ENCODE measurements at regions not wholly inside any gene's neighbourhood (a gene's known extent, or its start where the extent isn't known, plus 50 kb on each side); places are given as distances from the start of the nearest gene placed in this dataset.

- Histone ChIP-seq H3K9me3 (ENCODE audit: control insufficient read depth, insufficient read depth, low read length) (no peaks in the 10 kb centered on the region), H3K79me2 (ENCODE audit: control insufficient read depth, low read length) (no peaks in the 10 kb centered on the region), H3K9me2 (replicated peaks; ENCODE audit: control insufficient read depth, low read length) (no peaks in the 10 kb centered on the region), H3K27ac (ENCODE audit: low read depth, low read length) (no peak overlapping the region), H3K4me2 (ENCODE audit: low read length) (no peak overlapping the region), H3K36me3 (ENCODE audit: control insufficient read depth, low read length) (no peaks in the 10 kb centered on the region), H4K20me1 (ENCODE audit: control insufficient read depth, insufficient read depth, low read depth, low read length) (no peaks in the 10 kb centered on the region), H3K4me1 (ENCODE audit: control insufficient read depth, low read length) (peaks cover 55% of the 10 kb centered on the region), H3F3A (ENCODE audit: control insufficient read depth, insufficient read depth) (no peaks in the 10 kb centered on the region), H3K27me3 (ENCODE audit: control insufficient read depth, low read length) (no peaks in the 10 kb centered on the region), H3K4me3 (ENCODE audit: low read length) (no peak overlapping the region)
- TF ChIP-seq EZH2phosphoT487 (IDR thresholded peaks at IDR 0.05; ENCODE audit: borderline replicate concordance, low read length) (no peak), CTCF (IDR thresholded peaks at IDR 0.05; ENCODE audit: low read depth, low read length, poor library complexity, severe bottlenecking) (no peak)
Observed at GRCh38 chr3:188051801-188052168, 102.2 kb upstream of the LPP start.

GRCh38 chr3:188052169-188053035 is 101.6 kb upstream of the LPP start:
- Histone ChIP-seq H3K9me3 (ENCODE audit: control insufficient read depth, insufficient read depth, low read length) (no peaks in the 10 kb centered on the region), H3F3A (ENCODE audit: control insufficient read depth, insufficient read depth) (no peaks in the 10 kb centered on the region), H3K36me3 (ENCODE audit: control insufficient read depth, low read length) (no peaks in the 10 kb centered on the region), H4K20me1 (ENCODE audit: control insufficient read depth, insufficient read depth, low read depth, low read length) (no peaks in the 10 kb centered on the region), H3K27me3 (ENCODE audit: control insufficient read depth, low read length) (no peaks in the 10 kb centered on the region), H3K4me3 (ENCODE audit: low read length) (no peak overlapping the region), H3K4me1 (ENCODE audit: control insufficient read depth, low read length) (peaks cover 55% of the 10 kb centered on the region), H3K4me2 (ENCODE audit: low read length) (peak overlapping the region; percentile 20), H3K27ac (ENCODE audit: low read depth, low read length) (no peak overlapping the region), H3K79me2 (ENCODE audit: control insufficient read depth, low read length) (no peaks in the 10 kb centered on the region), H3K9me2 (replicated peaks; ENCODE audit: control insufficient read depth, low read length) (no peaks in the 10 kb centered on the region)
- TF ChIP-seq EZH2phosphoT487 (IDR thresholded peaks at IDR 0.05; ENCODE audit: borderline replicate concordance, low read length): no peak
- peak; percentile 16 for TF ChIP-seq CTCF (IDR thresholded peaks at IDR 0.05; ENCODE audit: low read depth, low read length, poor library complexity, severe bottlenecking)

- peak overlapping the region; percentile 20; the same call in 1 of the 2 replicates for H3K4me2 ChIP-seq (ENCODE audit: low read length)
- no peaks in the 10 kb centered on the region for H3K9me2 ChIP-seq (replicated peaks; ENCODE audit: control insufficient read depth, low read length)
- no peaks in the 10 kb centered on the region for H3K27me3 ChIP-seq (ENCODE audit: control insufficient read depth, low read length)
- TF ChIP-seq EZH2phosphoT487 (IDR thresholded peaks at IDR 0.05; ENCODE audit: borderline replicate concordance, low read length) (no peak), CTCF (IDR thresholded peaks at IDR 0.05; ENCODE audit: low read depth, low read length, poor library complexity, severe bottlenecking) (no peak)
- no peak overlapping the region for H3K4me3 ChIP-seq (ENCODE audit: low read length)
- H3K27ac ChIP-seq (ENCODE audit: low read depth, low read length): no peak overlapping the region
- peaks cover 55% of the 10 kb centered on the region for H3K4me1 ChIP-seq (ENCODE audit: control insufficient read depth, low read length)
- H4K20me1 ChIP-seq (ENCODE audit: control insufficient read depth, insufficient read depth, low read depth, low read length): no peaks in the 10 kb centered on the region
- no peaks in the 10 kb centered on the region for H3K9me3 ChIP-seq (ENCODE audit: control insufficient read depth, insufficient read depth, low read length)
- H3K36me3 ChIP-seq (ENCODE audit: control insufficient read depth, low read length): no peaks in the 10 kb centered on the region
- H3K79me2 ChIP-seq (ENCODE audit: control insufficient read depth, low read length): no peaks in the 10 kb centered on the region
- no peaks in the 10 kb centered on the region for H3F3A ChIP-seq (ENCODE audit: control insufficient read depth, insufficient read depth)
Observed at GRCh38 chr3:188053036-188053340, 101.0 kb upstream of the LPP start.
